H1 (cell line): ENCODE measurements at regions not wholly inside any gene's neighbourhood (a gene's known extent, or its start where the extent isn't known, plus 50 kb on each side); places are given as distances from the start of the nearest gene placed in this dataset.

ENCODE experiments used
- CTCF ChIP-seq, 3 experiments: IDR thresholded peaks; 1 replicate in 2 of 3; 2 replicates in 1 of 3; pipeline versions ENCODE4 v1.5.1 to v1.6.1; 2011; ENCODE audit warnings: low read length in 3 of 3, mild to moderate bottlenecking in 3 of 3, inconsistent platforms in 2 of 3, low read depth in 1 of 3, moderate library complexity in 1 of 3; ENCODE audit not compliant: insufficient read depth in 1 of 3; ENCODE audit errors: control extremely low read depth in 1 of 3
- EZH2 ChIP-seq: fragments of 200-600 bp; sonication (generic); IDR thresholded peaks from 2 replicates; pipeline ENCODE4 v1.7.1; 2012; ENCODE audit warnings: low read depth, mild to moderate bottlenecking, moderate library complexity, low read length, inconsistent platforms; ENCODE audit not compliant: severe bottlenecking
- JUND ChIP-seq: IDR thresholded peaks from 2 replicates; pipeline ENCODE4 v1.6.1; 2011; ENCODE audit warnings: mild to moderate bottlenecking, improper control_type of control experiment, low read length
- SUZ12 ChIP-seq: fragments of 200-600 bp; sonication (generic); IDR thresholded peaks from 2 replicates; pipeline ENCODE4 v1.6.1; 2012; ENCODE audit warnings: mild to moderate bottlenecking, inconsistent platforms, low read length, moderate library complexity, mixed read lengths

- no peak for TF ChIP-seq CTCF (IDR thresholded peaks at IDR 0.05; ENCODE audit: control extremely low read depth in 1 of 3, insufficient read depth in 1 of 3, low read depth in 1 of 3, low read length in 3 of 3)
- TF ChIP-seq JUND, result no peak
- no peak for TF ChIP-seq SUZ12
- no peak for TF ChIP-seq EZH2
Measured at GRCh38 chr2:77813599-77813998, 291.4 kb upstream of the LRRTM4 start.
